ENCODE measurements at regions not wholly inside any gene's neighbourhood (a gene's known extent, or its start where the extent isn't known, plus 50 kb on each side); places are given as distances from the start of the nearest gene placed in this dataset.

- H3K4me3 ChIP-seq (ENCODE audit: low read depth, low read length): no peak overlapping the region
- in situ Hi-C loops (cut with HindIII; ENCODE audit: low sequenced_read_pairs): no loop called here
- TF ChIP-seq, protein P1, sequence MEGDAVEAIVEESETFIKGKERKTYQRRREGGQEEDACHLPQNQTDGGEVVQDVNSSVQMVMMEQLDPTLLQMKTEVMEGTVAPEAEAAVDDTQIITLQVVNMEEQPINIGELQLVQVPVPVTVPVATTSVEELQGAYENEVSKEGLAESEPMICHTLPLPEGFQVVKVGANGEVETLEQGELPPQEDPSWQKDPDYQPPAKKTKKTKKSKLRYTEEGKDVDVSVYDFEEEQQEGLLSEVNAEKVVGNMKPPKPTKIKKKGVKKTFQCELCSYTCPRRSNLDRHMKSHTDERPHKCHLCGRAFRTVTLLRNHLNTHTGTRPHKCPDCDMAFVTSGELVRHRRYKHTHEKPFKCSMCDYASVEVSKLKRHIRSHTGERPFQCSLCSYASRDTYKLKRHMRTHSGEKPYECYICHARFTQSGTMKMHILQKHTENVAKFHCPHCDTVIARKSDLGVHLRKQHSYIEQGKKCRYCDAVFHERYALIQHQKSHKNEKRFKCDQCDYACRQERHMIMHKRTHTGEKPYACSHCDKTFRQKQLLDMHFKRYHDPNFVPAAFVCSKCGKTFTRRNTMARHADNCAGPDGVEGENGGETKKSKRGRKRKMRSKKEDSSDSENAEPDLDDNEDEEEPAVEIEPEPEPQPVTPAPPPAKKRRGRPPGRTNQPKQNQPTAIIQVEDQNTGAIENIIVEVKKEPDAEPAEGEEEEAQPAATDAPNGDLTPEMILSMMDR (IDR thresholded peaks at IDR 0.05; ENCODE audit: low read depth, low read length, missing control alignments): no peak
- DNase-seq (ENCODE audit: low read depth): no peak
Measured at GRCh38 chr2:76406134-76406855, 695.6 kb upstream of the GCFC2 start.

DNA sequence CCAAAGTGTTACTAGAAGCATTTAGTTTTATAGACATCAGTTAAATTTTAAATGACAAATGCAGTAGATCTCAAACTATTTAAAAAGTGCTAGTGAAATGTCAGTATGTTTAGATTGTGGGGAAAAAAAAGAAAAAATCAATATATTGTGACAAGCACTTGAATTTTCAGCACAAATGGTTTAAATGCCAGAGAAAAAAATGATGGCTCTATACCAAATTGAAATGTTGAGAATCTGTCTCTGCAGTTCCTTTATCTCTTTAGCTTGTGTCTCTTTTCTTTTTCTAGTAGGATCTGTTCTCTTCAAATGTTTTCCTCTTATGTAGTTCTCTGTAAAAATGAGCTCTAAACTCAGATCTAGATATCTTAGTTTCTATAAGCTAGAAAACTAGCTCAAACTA is 682.6 kb upstream of the GCFC2 start:
- in situ Hi-C loops (cut with HindIII; ENCODE audit: low sequenced_read_pairs): no loop called here

GRCh38 chr2:76391678-76392077 is 681.0 kb upstream of the GCFC2 start:
- TF ChIP-seq, protein P1 (IDR thresholded peaks at IDR 0.05; ENCODE audit: low read depth, low read length, missing control alignments): no peak
- in situ Hi-C loops (cut with HindIII; ENCODE audit: low sequenced_read_pairs): no loop called here
- no peak overlapping the region for H3K4me3 ChIP-seq (ENCODE audit: low read depth, low read length)
- DNase-seq (ENCODE audit: low read depth): no peak

More for the DNA sequence above, 682.6 kb upstream of the GCFC2 start:
- no peak for DNase-seq (ENCODE audit: low read depth)
- TF ChIP-seq, protein P1 (IDR thresholded peaks at IDR 0.05; ENCODE audit: low read depth, low read length, missing control alignments): no peak
- H3K4me3 ChIP-seq (ENCODE audit: low read depth, low read length): no peak overlapping the region

GRCh38 chr2:76387294-76387693 is 676.6 kb upstream of the GCFC2 start:
- no peak overlapping the region for H3K4me3 ChIP-seq (ENCODE audit: low read depth, low read length)
- TF ChIP-seq, protein P1 (IDR thresholded peaks at IDR 0.05; ENCODE audit: low read depth, low read length, missing control alignments): no peak
- in situ Hi-C loops (cut with HindIII; ENCODE audit: low sequenced_read_pairs): no loop called here
- DNase-seq (ENCODE audit: low read depth): no peak

DNA sequence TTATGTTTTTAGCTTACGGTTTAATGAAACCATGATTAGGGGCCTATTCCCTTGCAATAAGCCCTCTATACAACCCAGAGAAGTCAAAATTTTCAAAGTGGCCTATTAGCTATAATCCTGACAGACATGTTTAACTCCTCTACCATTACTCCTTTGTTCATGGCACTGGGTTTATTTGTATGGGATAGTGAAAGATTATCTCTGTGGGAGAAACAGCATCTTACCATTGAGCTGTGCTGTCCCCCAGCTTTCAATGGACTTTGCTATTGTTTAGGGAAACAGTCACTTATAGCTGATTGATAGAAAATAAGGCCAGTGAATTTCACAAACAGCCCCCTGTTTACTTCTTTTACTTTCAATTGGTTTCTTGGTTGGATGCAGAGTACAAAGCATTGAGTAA is 675.2 kb upstream of the GCFC2 start:
- no peak overlapping the region for H3K4me3 ChIP-seq (ENCODE audit: low read depth, low read length)
- DNase-seq (ENCODE audit: low read depth): no peak
- TF ChIP-seq, protein P1 (IDR thresholded peaks at IDR 0.05; ENCODE audit: low read depth, low read length, missing control alignments): no peak
- in situ Hi-C loops (cut with HindIII; ENCODE audit: low sequenced_read_pairs): no loop called here

- in situ Hi-C loops (cut with HindIII; ENCODE audit: low sequenced_read_pairs): no loop called here
- no peak for DNase-seq (ENCODE audit: low read depth)
- TF ChIP-seq, protein P1 (IDR thresholded peaks at IDR 0.05; ENCODE audit: low read depth, low read length, missing control alignments): no peak
- no peak overlapping the region for H3K4me3 ChIP-seq (ENCODE audit: low read depth, low read length)
Measured at GRCh38 chr2:76381624-76382023, 670.9 kb upstream of the GCFC2 start.

All from astrocyte of the cerebellum (primary cell).